Amygdala (tissue), 56 donors: ENCODE measurements at regions not wholly inside any gene's neighbourhood (a gene's known extent, or its start where the extent isn't known, plus 50 kb on each side); places are given as distances from the start of the nearest gene placed in this dataset.

Experiments
- DNase-seq, 56 donors: peaks; one replicate each; lab custom pipeline; 2025; lab: John Stamatoyannopoulos, UW

DNA sequence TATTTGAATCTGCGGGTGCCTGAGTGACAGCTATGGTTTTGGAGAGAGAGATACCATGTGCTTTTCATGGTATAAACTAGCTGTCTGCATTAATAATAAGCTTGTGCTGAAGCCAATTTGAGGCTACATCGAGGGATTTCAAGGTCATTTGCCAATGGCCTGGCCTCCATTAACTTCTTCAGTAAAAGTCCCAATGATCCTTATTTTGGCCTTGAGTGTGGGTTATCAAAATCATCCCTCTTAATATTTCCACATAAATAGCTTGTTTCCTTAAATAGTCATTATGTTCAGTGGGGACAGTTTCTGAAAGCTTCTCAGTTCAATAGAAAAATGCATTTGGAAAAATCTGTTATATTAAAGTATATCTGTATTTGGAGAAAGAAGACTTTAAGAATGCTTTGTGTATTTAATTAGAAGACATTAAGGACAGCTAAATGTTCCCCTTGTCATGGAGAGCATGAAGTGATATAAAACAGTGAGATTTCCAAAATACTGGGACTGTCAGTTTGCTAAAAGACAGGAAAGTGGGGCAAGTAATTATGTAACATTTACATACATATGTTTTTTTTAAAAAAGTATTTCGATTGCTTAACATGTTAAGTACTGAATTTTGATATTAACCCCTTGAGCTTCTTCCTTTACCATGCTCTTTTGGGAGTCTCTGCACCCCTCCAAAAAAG lies 355.5 kb upstream of the ZEB2 start:
- no peak for DNase-seq

GRCh38 chr2:144865670-144866069 lies 345.8 kb upstream of the ZEB2 start:
- no peak for DNase-seq

DNA sequence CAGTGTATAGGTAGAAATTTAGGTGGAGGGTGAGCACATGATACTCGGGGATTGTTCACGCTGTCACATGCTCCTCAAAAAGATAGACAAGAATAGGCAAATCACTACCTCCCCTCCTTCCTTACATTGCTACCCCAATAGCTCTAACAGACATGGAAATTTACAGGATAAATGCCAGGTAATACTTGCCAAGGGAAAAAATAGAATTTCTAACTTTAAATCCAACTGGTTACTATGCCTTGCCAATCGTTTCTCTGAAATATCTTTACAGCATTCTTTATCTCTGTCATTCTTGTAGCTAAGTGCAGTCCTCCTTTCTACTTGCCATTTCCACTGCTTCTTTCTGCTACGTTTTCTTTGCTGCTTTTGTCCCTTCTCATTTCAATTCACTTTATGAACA lies 339.8 kb upstream of the ZEB2 start:
- no peak for DNase-seq

- DNase-seq, result no peak
Measured at GRCh38 chr2:144858211-144858610, 338.3 kb upstream of the ZEB2 start.

DNA sequence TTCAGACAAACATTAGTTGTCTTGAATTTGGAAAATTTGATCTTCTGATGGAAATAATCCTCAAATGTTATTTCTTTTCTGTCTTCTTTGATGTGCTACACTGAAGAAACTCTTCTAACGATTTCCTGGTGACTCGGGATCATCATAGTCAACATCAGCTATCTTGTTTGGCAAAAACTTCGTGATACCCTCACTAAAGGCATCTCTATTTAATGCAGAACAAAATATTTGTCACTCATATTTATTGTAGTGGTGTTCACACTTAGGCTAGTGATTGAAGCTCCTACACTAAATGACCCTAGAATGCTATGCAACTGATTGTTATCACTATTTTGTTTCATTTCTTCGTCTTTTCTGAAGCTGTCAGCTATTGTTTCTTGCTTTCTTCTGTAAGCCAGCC lies 334.7 kb upstream of the ZEB2 start:
- no peak for DNase-seq

GRCh38 chr2:144849612-144850011 lies 329.7 kb upstream of the ZEB2 start:
- peak in 5 of 56 donors; percentile 0 to 15 (median 5) for DNase-seq

DNA sequence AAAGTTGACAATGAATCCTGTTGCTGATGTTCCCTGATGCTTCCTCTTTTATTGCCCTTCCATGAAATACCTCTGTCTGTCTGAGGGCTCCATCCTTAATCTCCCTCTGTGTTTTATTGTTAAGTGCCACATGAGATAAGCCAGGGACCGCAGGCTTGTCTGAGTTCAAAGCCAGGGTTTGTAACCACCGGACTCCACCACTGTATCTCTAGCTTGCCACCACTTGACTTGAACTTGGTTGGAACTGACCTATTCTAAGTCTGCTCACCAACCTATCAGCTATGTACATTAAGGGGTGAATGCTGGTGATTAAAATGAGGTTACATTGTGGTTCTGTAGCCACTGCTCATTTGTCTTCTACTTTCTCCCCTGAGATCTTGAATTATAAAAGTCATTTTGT lies 328.5 kb upstream of the ZEB2 start:
- no peak for DNase-seq

GRCh38 chr2:144847347-144848080 lies 327.6 kb upstream of the ZEB2 start:
- DNase-seq, result no peak

DNA sequence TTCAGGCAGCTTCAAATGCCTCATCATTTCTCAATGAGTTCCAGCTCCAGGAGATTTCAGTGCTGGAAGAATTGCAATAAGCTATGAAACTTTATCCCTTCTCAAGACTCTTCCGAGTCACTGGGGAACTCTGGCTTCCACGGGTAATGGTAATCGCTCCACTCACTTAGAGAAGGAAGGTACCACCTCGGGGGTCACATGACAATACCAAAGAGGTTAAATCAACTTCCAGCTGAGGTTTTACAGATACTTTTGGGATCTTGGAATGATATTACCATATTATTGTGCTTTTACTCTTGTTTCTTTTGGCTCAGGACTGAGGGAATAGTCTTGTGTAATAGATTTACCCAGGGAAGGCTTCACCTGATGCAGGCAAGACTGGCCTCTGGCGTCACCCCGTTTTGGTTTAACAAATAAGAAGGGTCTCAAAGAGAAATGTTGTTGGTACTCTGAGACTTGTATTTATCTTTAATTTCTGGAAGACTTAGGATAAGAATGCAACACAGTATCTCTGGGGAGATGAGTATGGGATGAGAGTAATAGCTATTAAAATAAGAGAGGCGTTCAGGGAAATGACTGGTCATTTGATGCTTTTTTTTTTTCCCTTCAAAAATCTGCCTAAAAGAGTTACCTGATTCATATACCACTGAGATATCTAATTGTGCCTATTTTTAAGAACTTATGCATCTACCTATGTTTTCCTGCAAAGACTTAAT lies 316.9 kb upstream of the ZEB2 start:
- DNase-seq, result no peak

- peak in 1 of 56 donors; percentile 9 for DNase-seq
Measured at GRCh38 chr2:144835634-144836350, 315.9 kb upstream of the ZEB2 start.

GRCh38 chr2:144834998-144835633 lies 315.2 kb upstream of the ZEB2 start:
- peak in 8 of 56 donors; percentile 0 to 52 (median 8) for DNase-seq

- no peak for DNase-seq
Measured at GRCh38 chr2:144834363-144834762, 314.4 kb upstream of the ZEB2 start.

DNA sequence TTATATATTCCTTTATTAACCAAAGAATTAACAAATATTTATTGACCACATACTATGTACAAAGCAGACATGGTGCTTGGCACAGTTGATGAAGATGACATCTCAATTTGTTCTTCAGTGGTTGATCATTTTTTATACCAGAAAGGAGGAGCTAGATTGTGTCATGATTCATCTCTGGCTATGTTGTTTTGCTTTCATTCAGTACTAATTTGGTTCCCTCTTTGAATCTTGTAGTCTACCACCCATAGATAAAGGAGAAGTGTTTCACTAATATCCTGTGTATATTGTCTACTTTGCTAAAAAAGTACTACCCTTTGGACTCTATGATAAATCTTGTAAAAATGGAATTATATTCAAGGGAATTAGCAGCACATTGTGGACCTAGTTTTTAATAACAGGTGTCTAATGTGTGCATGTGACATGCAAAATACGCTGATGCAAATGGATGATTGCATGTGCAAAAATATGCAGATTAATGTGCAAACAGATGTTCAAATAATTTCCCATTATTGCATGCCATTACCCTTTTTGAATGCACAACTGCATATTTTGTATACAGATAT lies 313.2 kb upstream of the ZEB2 start:
- DNase-seq, result no peak

GRCh38 chr2:144832048-144832447 lies 312.1 kb upstream of the ZEB2 start:
- DNase-seq, result peak in 20 of 56 donors; percentile 1 to 62 (median 18)

DNA sequence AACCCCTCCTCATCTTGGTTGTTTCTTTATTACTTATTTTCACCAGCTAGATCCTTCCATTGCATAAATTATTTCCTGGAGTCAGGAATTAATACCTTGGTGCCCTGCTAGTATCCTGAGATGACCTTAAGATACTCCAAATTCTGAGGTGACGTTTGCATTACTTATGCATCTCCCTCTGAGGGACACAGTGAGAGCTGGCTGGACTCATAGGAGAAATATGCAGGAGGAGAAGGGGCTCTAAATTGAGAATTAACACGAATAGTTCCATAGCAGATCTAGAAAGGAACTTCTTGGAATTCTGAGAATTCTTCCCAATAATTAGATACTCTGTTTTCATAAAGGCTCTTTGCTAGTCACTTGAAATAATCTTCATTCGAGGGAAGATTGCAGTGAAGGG lies 310.6 kb upstream of the ZEB2 start:
- DNase-seq, result no peak

GRCh38 chr2:144827404-144827803 lies 307.5 kb upstream of the ZEB2 start:
- DNase-seq, result no peak

- DNase-seq, result no peak
Measured at GRCh38 chr2:144826105-144826504, 306.2 kb upstream of the ZEB2 start.

DNA sequence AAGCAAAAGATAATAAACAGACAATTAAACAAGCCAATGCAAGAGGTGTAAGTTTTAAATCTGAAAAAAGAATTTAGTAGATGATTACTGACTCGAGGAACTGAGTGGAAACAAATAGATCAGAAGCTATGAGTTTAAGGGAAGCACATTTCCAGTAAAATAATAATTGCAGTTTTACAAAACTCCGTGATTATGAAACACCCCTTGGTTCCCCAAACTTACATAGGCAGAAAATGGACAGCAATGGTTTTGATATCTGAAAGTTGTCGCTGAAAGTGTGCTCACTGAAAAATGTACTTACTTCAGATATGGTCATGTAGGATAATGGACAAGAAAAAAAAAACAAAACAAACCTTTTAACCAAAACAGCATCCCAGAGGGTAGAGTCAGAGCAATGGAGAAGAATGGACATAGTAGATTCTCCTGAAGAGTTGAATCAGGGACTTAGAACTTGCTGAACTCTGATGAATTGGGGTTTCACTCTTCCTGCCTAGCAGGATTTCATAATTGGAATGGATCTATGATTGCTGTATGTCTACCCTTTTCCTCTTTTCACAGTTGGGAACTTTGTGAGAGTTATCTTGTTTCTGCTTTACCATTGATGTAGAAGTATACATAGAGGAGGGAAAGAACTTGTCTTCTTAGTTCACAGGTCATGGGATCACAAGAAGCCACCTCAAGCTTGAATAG lies 305.6 kb upstream of the ZEB2 start:
- DNase-seq, result no peak

DNA sequence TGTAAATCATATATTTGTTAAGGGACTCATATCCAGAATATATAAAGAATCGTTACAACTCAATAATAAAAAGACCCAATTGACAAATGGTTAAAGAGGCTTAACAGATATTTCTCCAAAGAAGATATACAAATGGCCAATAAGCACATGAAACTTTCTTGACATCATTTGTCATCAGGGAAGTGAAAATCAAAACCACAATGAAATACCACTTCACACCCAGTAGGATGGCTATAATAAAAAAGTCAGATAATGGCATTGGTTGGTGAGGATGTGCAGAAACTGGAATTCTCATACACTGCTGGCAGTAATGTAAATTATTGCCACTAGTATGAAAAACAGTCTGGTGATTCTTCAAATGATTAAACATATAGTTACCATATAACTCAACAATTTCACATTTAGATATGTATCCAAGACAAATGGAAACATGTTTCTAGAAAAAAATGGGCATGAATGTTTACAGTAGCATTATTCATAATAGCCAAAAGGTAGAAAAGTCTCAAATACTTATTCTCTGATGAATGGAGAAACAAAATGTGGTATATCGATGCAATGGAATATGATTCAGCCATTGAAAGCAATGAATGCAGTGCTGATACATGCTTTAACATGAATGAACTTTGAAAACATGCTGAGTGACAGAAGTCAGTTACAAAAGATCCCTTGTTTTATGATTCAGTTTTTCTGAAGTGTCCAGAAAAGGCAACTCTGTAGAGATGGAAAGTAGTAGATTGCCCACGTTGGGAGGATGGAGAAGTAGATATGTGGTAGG lies 304.6 kb upstream of the ZEB2 start:
- DNase-seq, result no peak
